Neuron (in vitro differentiated cells): ENCODE measurements at regions not wholly inside any gene's neighbourhood (a gene's known extent, or its start where the extent isn't known, plus 50 kb on each side); places are given as distances from the start of the nearest gene placed in this dataset.

Experiments used
- H2AFZ ChIP-seq: one replicate; pipeline ENCODE4 v1.6.1; 2013; ENCODE audit warnings: low read depth, mild to moderate bottlenecking, inconsistent platforms, low read length, moderate library complexity
- H3K27me3 ChIP-seq: one replicate; pipeline ENCODE4 v1.6.1; 2013; ENCODE audit warnings: low read length; ENCODE audit not compliant: insufficient read depth
- H3K36me3 ChIP-seq: one replicate; pipeline ENCODE4 v1.6.1; 2013; ENCODE audit warnings: low read length; ENCODE audit not compliant: insufficient read depth
- H3K4me1 ChIP-seq: one replicate; pipeline ENCODE4 v1.6.1; 2013; ENCODE audit warnings: low read length; ENCODE audit not compliant: insufficient read depth
- H3K4me3 ChIP-seq: 2 replicates; pipeline ENCODE4 v1.5.1; 2013; ENCODE audit warnings: mild to moderate bottlenecking, low read length, moderate library complexity
- H3K9me3 ChIP-seq: one replicate; pipeline ENCODE4 v1.6.1; 2013; ENCODE audit warnings: low read length

GRCh38 chr9:129487658-129488483 lies 133.0 kb downstream of the C9orf50 start:
- H3K27me3 ChIP-seq, result no peaks in the 10 kb centered on the region
- peak overlapping the region; percentile 16 for H3K4me3 ChIP-seq
- H2AFZ ChIP-seq, result no peak overlapping the region
- peaks cover 60% of the 10 kb centered on the region for H3K4me1 ChIP-seq
- H3K9me3 ChIP-seq, result no peaks in the 10 kb centered on the region
- no peaks in the 10 kb centered on the region for H3K36me3 ChIP-seq

DNA sequence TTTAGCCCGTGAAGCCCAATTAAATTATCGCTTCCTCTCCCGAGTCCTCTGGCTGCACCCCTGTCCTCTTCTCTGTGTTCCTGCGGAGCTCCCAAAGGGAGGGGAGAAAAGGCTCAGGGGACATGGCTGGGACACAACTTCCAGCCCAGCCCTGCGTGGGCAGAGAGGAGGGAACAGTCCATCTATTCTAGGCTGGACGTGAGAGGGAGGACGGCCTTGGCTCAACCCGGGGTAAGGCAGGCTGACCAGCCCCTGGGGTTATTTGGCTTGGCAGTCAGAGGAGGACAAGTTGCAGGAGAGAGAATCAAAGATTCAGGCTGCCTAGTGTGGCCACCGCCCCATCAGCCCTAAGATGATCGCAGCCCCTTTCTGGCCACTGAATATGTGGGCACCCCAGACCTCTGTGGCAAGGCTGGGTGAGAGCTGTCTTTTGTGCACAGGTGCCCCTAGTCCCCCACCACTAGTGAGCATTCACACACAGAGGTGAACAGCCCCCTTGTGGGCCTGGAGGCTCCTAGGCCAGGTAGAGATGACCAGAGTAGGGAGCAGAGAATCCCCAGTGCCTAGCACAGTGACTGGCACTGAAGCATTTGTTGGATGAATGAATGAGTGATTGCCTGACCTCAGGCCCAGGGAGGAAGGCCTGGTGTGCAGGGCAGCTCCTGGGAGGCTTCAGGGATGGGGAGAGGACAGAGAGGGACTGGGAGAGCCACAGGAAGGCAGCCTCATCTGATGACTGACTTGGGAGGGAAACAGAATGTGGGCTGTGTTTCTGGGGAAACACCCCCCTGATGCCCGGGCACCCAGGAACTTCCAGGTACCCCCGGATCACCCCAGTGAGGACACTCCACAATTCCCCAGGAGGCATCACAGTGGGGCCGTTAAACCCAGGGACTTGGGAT lies 133.9 kb downstream of the C9orf50 start:
- H2AFZ ChIP-seq, result no peak overlapping the region
- H3K9me3 ChIP-seq, result no peaks in the 10 kb centered on the region
- H3K4me1 ChIP-seq, result peaks cover 63% of the 10 kb centered on the region
- no peak overlapping the region for H3K4me3 ChIP-seq
- H3K36me3 ChIP-seq, result no peaks in the 10 kb centered on the region
- H3K27me3 ChIP-seq, result no peaks in the 10 kb centered on the region

GRCh38 chr9:129485145-129485774 lies 135.6 kb downstream of the C9orf50 start:
- H3K27me3 ChIP-seq, result no peaks in the 10 kb centered on the region
- H2AFZ ChIP-seq, result no peak overlapping the region
- H3K4me1 ChIP-seq, result peaks cover 66% of the 10 kb centered on the region
- H3K36me3 ChIP-seq, result no peaks in the 10 kb centered on the region
- no peak overlapping the region for H3K4me3 ChIP-seq
- H3K9me3 ChIP-seq, result no peaks in the 10 kb centered on the region

DNA sequence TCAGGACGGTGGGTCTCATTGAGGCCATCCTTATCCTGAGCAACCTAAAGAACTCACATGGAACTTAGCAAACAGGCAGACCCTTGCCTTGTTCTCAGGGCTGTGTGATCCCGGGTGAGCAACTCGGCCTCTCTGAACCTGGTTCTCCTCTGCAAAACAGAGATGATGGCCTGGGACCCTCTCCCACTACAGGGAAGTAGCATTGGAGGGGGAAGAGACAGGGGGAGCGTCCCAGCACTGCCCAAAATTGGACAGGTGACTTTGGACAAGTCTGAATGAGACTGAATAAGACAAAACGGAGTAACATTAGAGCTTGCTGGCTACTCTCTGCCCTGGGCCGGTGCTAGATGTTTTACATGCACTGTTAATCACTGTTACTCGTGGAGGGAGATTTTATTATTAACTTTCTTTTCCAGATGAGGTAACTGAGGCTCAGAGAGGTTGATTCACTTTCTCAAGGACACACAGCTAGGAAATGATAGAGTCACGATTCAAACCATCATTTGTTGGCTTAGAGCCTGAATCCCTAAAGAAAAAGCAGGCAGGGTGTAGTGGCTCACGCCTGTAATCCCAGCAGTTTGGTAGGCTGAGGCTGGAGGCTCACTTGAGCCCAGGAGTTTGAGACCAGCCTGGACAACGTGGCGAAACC lies 136.4 kb downstream of the C9orf50 start:
- Histone ChIP-seq H3K9me3 (no peaks in the 10 kb centered on the region), H3K36me3 (no peaks in the 10 kb centered on the region), H3K4me3 (no peak overlapping the region), H3K27me3 (no peaks in the 10 kb centered on the region), H2AFZ (no peak overlapping the region), H3K4me1 (peaks cover 58% of the 10 kb centered on the region)

DNA sequence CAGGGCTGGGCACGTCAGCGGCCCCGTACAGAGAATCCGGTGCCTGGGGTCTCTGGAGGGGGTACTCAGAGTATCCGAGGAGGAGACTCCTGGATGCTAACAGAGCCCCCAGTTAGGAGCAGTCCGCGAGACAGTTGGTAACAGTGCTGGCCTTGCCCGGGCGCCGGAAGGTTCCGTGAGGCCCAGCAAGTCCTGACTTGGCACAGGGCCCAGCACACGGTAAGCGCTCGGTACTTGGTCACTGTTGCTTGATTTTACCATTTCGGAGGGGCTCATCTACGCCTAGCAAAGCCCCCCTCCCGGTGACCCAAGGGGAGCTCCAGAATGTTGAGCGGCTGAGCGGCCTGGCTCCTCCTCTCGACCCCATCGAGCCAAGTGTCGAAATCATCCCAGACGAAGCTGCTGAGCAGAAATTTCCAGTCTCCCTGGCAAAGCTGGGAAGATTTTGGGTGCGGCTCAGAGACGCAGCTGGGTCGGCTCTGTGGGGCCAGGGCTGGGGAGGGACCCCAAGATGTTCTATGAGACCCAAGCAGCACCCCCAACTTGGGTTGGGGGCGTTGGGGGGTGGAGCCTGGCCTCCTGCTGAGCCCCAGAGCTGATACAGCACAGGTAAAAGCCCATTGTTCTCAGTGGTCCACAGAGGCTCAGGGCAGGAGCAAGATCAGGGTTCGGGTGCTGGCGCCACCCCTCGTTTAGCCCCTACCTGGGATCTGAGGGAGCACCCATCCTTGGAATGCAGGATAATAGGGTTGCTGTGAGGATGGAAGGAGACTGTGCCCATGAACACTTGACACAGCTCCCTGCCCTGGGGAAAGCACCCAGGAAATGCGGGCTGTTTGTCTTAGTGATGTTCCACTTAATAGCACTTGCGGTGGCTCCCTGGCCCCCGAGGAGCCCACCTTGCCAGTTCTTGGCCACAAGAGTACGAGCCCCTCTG lies 137.2 kb downstream of the C9orf50 start:
- H3K4me1 ChIP-seq, result peaks cover 56% of the 10 kb centered on the region
- H3K36me3 ChIP-seq, result no peaks in the 10 kb centered on the region
- H2AFZ ChIP-seq, result peak overlapping the region; percentile 27
- H3K4me3 ChIP-seq, result peak overlapping the region; percentile 39
- no peaks in the 10 kb centered on the region for H3K9me3 ChIP-seq
- H3K27me3 ChIP-seq, result no peaks in the 10 kb centered on the region

DNA sequence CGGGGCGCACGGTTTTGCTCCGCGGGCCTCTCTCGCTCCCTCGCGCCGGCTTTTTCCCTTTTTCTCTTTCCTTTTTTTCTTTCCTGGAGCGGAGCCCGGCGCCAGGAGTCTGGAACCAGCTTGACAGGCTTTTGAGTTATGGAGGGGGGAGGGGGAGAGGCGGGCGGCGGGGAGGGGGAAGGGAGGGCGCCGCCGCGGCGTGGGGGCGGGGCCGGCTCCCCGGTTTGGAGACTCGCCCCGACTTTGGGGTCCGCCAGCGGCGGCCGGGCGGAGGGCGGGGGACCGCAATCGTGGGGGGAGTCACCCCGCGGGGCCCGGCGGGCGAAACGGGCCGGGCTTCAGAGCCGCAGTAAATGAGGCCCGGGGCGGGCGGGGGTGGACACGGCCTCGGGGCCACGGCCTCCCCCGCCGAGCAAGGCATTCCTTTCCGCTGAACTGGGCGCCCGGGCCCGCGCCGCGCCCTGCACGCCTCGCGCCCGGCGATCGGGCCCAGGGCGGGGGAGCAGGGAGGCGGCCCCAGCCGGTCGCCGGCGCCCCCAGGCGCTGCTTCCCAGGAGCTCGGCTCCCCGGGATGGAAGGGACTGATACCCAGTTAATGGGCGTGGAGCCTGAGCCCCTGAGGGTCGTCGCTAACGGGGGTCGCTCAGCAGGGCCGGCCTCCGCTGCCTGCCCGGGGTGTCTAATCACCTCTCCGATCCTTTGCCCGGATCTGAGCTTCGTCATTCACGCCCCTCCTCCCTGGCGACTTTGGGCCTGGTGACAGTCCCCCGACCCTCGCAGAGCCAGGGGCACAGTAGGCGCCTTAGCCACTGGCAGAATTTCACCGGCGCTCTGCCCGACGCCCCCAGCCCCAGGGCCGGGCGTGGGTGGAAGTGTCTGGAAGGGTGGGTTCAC lies 138.1 kb downstream of the C9orf50 start:
- H3K27me3 ChIP-seq, result no peaks in the 10 kb centered on the region
- H3K9me3 ChIP-seq, result no peaks in the 10 kb centered on the region
- peak overlapping the region; percentile 65 for H2AFZ ChIP-seq
- H3K4me1 ChIP-seq, result peaks cover 51% of the 10 kb centered on the region
- no peaks in the 10 kb centered on the region for H3K36me3 ChIP-seq
- peak overlapping the region; percentile 39 for H3K4me3 ChIP-seq

DNA sequence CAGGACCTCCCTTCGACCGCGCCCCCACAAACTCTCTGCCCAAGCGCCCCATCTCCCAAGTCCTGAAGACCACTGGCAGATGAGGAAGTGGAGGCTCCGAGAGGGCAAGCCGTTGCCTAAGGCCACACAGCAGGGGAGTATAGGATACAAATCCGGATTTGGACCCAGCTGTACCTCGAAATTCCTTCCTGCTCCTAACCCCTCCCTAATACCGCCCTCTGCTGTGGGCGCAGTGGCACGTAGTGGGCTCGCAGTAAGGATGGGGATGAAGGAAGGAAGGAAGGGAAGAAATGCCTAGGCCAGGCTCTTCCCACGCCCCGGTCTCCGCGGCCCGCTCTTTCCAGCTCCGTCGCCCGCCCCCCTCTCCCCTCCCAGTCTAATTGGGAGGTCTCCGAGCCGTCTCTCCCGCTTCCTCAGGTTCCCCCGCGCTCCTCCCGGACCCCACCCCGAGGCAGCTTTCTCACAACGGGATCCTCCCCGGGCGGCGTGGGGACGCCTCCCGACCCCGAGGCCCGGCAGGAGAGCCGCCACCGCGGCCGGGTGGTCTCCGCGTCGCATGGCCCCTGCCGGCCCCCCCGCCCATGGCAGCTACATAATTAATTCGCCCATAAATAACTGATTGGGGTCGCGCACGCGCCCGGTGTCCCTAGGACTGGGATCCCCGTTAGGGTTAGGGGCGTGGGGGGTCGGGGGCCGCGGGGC lies 138.9 kb downstream of the C9orf50 start:
- H3K36me3 ChIP-seq, result no peaks in the 10 kb centered on the region
- no peaks in the 10 kb centered on the region for H3K27me3 ChIP-seq
- peak overlapping the region; percentile 34 for H3K4me3 ChIP-seq
- H3K9me3 ChIP-seq, result no peaks in the 10 kb centered on the region
- peaks cover 46% of the 10 kb centered on the region for H3K4me1 ChIP-seq
- peak overlapping the region; percentile 65 for H2AFZ ChIP-seq

DNA sequence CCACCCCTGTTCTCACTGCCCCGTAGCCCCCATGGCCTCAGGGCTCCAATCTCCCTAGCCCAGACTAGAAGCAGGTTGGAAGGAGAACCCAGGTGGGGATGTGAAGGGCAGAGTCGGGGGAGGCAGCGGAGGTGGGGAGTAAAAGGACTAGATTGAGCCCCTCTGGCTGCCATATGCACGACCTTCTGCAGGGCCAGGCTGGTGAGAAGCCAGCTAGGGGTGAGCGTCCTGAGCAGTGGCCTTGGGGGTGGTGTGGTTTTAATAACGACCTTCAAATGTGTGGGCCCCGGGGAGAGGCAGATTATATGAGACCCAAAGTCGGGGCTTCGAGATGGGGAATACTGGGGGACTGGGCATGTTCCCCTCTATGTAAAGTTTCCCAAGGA lies 139.5 kb downstream of the C9orf50 start:
- no peak overlapping the region for H3K4me3 ChIP-seq
- H3K4me1 ChIP-seq, result peaks cover 44% of the 10 kb centered on the region
- H3K9me3 ChIP-seq, result no peaks in the 10 kb centered on the region

DNA sequence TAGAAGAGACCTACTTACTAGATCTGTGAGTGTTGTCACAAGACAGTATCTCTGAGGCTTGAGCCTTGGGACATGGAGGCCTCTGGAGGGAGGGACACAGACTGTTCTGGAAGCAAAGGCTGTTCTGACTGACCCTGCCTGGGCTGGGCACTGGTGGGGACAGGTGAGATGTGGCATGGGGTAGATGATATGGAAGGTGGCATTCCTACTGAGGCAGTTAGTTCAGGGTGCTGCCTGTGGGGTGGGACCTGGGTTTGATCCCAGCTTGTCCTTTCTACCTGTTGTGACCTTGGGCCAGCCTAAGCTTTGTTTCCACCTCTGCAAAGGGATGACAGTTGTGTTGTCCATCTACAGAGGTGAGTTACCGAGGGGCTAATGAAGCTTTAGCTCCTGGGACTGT lies 140.2 kb downstream of the C9orf50 start:
- Histone ChIP-seq H2AFZ (no peak overlapping the region), H3K36me3 (no peaks in the 10 kb centered on the region), H3K4me3 (no peak overlapping the region), H3K4me1 (peaks cover 37% of the 10 kb centered on the region), H3K27me3 (no peaks in the 10 kb centered on the region), H3K9me3 (no peaks in the 10 kb centered on the region)

More for the DNA sequence above, 139.5 kb downstream of the C9orf50 start:
- Histone ChIP-seq H3K36me3 (no peaks in the 10 kb centered on the region), H3K27me3 (no peaks in the 10 kb centered on the region), H2AFZ (no peak overlapping the region)

DNA sequence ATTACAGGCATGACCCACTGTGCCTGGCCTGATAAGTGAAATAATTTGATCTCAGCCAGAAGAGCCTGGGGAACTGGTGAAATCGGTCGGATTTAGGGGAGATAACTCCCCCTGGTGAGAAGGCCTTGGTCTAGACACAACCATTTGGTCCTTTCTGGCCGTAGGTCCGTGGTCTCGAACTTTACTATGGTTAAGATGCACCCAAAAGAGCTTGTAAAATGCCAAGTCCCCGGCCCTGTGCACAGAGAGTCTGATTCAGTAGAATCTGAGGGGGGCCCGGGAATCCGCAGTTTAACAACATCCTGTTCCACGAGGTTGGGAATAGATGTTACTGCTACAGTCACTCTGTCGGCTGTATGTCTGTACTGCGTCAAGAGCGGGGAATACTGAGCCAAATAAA lies 140.7 kb downstream of the C9orf50 start:
- Histone ChIP-seq H3K27me3 (no peaks in the 10 kb centered on the region), H3K36me3 (no peaks in the 10 kb centered on the region), H3K4me1 (peaks cover 33% of the 10 kb centered on the region), H3K9me3 (peaks cover under 1% of the 10 kb centered on the region), H3K4me3 (no peak overlapping the region), H2AFZ (no peak overlapping the region)

- no peaks in the 10 kb centered on the region for H3K36me3 ChIP-seq
- no peak overlapping the region for H3K4me3 ChIP-seq
- peaks cover 3% of the 10 kb centered on the region for H3K9me3 ChIP-seq
- H2AFZ ChIP-seq, result no peak overlapping the region
- H3K4me1 ChIP-seq, result peaks cover 33% of the 10 kb centered on the region
- H3K27me3 ChIP-seq, result no peaks in the 10 kb centered on the region
Observed at GRCh38 chr9:129479631-129480011, 141.3 kb downstream of the C9orf50 start.
